OCI-LY3 (cell line): ENCODE measurements at regions not wholly inside any gene's neighbourhood (a gene's known extent, or its start where the extent isn't known, plus 50 kb on each side); places are given as distances from the start of the nearest gene placed in this dataset.

ENCODE experiments used
- CTCF ChIP-seq: fragments of 200-600, 300-600 bp; sonication (generic); IDR thresholded peaks from 2 replicates; pipeline ENCODE4 v1.5.1; 2014; ENCODE audit warnings: antibody characterized with exemption, low read length, low read depth
- EZH2phosphoT487 ChIP-seq: fragments of 200-600 bp; shearing (Covaris generic); IDR thresholded peaks from 2 replicates; pipeline ENCODE4 v1.6.1; 2018; ENCODE audit warnings: antibody characterized with exemption, mixed run types, low read depth

DNA sequence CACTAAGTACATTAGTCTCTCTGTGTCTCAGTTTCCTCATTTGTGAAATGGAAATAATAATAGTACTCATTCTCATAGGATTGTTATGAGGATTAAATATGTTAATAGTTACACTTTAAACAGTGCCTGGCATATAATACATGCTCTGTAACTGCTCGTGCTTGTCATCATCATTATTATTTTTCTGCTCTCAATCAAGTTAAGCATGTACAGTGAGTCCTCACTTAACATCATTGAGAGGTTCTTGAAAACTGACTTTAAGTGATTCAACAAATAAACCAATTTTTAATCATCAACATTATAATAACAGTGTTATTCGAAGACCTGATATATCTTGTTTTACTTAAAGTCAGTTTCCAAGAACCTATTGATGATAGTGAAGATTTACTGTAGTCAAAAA, 322.3 kb downstream of the ZFHX3 start:
- no peak for TF ChIP-seq CTCF
- TF ChIP-seq EZH2phosphoT487, result no peak
